ENCODE measurements at regions not wholly inside any gene's neighbourhood (a gene's known extent, or its start where the extent isn't known, plus 50 kb on each side); places are given as distances from the start of the nearest gene placed in this dataset.
"Not testable (repeated sequence)": the region's sequence is repeated elsewhere in the genome, so short reads cannot be mapped to it uniquely, and the experiment has no call there.

GRCh38 chr15:57797110-57797509 is 90.6 kb downstream of the POLR2M start:
- intact Hi-C loops (cut with DNase I): no loop called here
- Histone ChIP-seq H3K27me3 (no peaks in the 10 kb centered on the region), H3K4me1 (no peaks in the 10 kb centered on the region), H3K27ac (no peak overlapping the region), H3K36me3 (replicated peaks in 1 of 2; ENCODE audit: insufficient read depth in 1 of 2, low read depth in 2 of 2) (no peaks in the 10 kb centered on the region), H3K4me3 (no peak overlapping the region), H3K9me3 (no peaks in the 10 kb centered on the region)
- TF ChIP-seq POLR2A (IDR thresholded peaks at IDR 0.05) (no peak), CTCF (IDR thresholded peaks at IDR 0.05) (no peak)
- no peak for ATAC-seq
- 51 to 75% methylated on average over 3 of the region's 3 CpGs for WGBS, 2 donors
- no peak for DNase-seq

GRCh38 chr15:57797568-57798267 is 91.2 kb downstream of the POLR2M start:
- Histone ChIP-seq H3K27me3 (no peaks in the 10 kb centered on the region), H3K9me3 (no peaks in the 10 kb centered on the region), H3K4me3 (no peak overlapping the region), H3K36me3 (replicated peaks in 1 of 2; ENCODE audit: insufficient read depth in 1 of 2, low read depth in 2 of 2) (no peaks in the 10 kb centered on the region), H3K27ac (no peak overlapping the region), H3K4me1 (no peaks in the 10 kb centered on the region)
- ATAC-seq (no peak), DNase-seq (no peak)
- 62 to 72% methylated on average over 7 of the region's 7 CpGs for WGBS, 2 donors
- intact Hi-C loops (cut with DNase I): no loop called here
- TF ChIP-seq POLR2A (IDR thresholded peaks at IDR 0.05): no peak

GRCh38 chr15:57806003-57806402 is 99.5 kb downstream of the POLR2M start:
- H3K27me3 ChIP-seq: no peaks in the 10 kb centered on the region
- H3K9me3 ChIP-seq: peaks cover 0 to 6% (median 0%) of the 10 kb centered on the region in 3 donors
- no peak overlapping the region for H3K4me3 ChIP-seq
- WGBS, 2 donors: 74 to 83% methylated on average over 7 of the region's 7 CpGs
- DNase-seq (no peak), ATAC-seq (no peak)
- TF ChIP-seq POLR2A (IDR thresholded peaks at IDR 0.05) (no peak), CTCF (IDR thresholded peaks at IDR 0.05) (no peak)
- no peaks in the 10 kb centered on the region for H3K36me3 ChIP-seq (replicated peaks in 1 of 2; ENCODE audit: insufficient read depth in 1 of 2, low read depth in 2 of 2)
- intact Hi-C loops (cut with DNase I): no loop called here
- no peaks in the 10 kb centered on the region for H3K4me1 ChIP-seq
- H3K27ac ChIP-seq: no peak overlapping the region

GRCh38 chr15:57809285-57809684 is 102.8 kb downstream of the POLR2M start:
- H3K9me3 ChIP-seq; DNase-seq; intact Hi-C loops (cut with DNase I); H3K27me3 ChIP-seq; H3K27ac ChIP-seq; H3K4me1 ChIP-seq; H3K36me3 ChIP-seq (replicated peaks in 1 of 2; ENCODE audit: insufficient read depth in 1 of 2, low read depth in 2 of 2); H3K4me3 ChIP-seq; ATAC-seq: not testable (repeated sequence)
- WGBS, 2 donors: 83 to 88% methylated on average over 7 of the region's 7 CpGs

GRCh38 chr15:57816599-57816998 is 110.1 kb downstream of the POLR2M start:
- intact Hi-C loops (cut with DNase I): no loop called here

More at GRCh38 chr15:57816599-57816998, 110.1 kb downstream of the POLR2M start:
- Histone ChIP-seq H3K9me3 (no peaks in the 10 kb centered on the region), H3K4me1 (no peaks in the 10 kb centered on the region), H3K36me3 (replicated peaks in 1 of 2; ENCODE audit: insufficient read depth in 1 of 2, low read depth in 2 of 2) (no peaks in the 10 kb centered on the region), H3K27ac (no peak overlapping the region), H3K27me3 (no peaks in the 10 kb centered on the region), H3K4me3 (no peak overlapping the region)
- WGBS, 2 donors: 56 to 80% methylated on average over 6 of the region's 6 CpGs
- DNase-seq (no peak), ATAC-seq (no peak)
- no peak for TF ChIP-seq POLR2A (IDR thresholded peaks at IDR 0.05)
- TF ChIP-seq CTCF (IDR thresholded peaks at IDR 0.05): no peak
